Epithelial cell of proximal tubule (primary cell): ENCODE measurements at regions not wholly inside any gene's neighbourhood (a gene's known extent, or its start where the extent isn't known, plus 50 kb on each side); places are given as distances from the start of the nearest gene placed in this dataset.

ENCODE experiments used
- DNase-seq: peaks from one replicate; pipeline ENCODE4 v3.0.0-alpha.2; 2011; ENCODE audit warnings: low read depth
- H3K4me3 ChIP-seq: 2 replicates; pipeline ENCODE4 v1.5.1; 2011; ENCODE audit warnings: low read depth, mild to moderate bottlenecking, low read length
- TF ChIP-seq, protein P1 (sequence below): conservative IDR thresholded peaks from 2 replicates; pipeline ENCODE4 v1.5.1; 2012; ENCODE audit warnings: low read depth, mild to moderate bottlenecking, low read length

- H3K4me3 ChIP-seq: no peak overlapping the region
- TF ChIP-seq, protein P1, sequence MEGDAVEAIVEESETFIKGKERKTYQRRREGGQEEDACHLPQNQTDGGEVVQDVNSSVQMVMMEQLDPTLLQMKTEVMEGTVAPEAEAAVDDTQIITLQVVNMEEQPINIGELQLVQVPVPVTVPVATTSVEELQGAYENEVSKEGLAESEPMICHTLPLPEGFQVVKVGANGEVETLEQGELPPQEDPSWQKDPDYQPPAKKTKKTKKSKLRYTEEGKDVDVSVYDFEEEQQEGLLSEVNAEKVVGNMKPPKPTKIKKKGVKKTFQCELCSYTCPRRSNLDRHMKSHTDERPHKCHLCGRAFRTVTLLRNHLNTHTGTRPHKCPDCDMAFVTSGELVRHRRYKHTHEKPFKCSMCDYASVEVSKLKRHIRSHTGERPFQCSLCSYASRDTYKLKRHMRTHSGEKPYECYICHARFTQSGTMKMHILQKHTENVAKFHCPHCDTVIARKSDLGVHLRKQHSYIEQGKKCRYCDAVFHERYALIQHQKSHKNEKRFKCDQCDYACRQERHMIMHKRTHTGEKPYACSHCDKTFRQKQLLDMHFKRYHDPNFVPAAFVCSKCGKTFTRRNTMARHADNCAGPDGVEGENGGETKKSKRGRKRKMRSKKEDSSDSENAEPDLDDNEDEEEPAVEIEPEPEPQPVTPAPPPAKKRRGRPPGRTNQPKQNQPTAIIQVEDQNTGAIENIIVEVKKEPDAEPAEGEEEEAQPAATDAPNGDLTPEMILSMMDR: peak; percentile 44
- DNase-seq: no peak
These were observed 292.6 kb upstream of the TAS2R1 start for GRCh38 chr5:9922719-9923118.

- TF ChIP-seq, protein P1: no peak
- DNase-seq: no peak
These were observed 290.5 kb upstream of the TAS2R1 start for GRCh38 chr5:9920697-9921096.

GRCh38 chr5:9919306-9920030 lies 289.3 kb upstream of the TAS2R1 start:
- TF ChIP-seq, protein P1: no peak

More at GRCh38 chr5:9920697-9921096, 290.5 kb upstream of the TAS2R1 start:
- H3K4me3 ChIP-seq: no peak overlapping the region

DNA sequence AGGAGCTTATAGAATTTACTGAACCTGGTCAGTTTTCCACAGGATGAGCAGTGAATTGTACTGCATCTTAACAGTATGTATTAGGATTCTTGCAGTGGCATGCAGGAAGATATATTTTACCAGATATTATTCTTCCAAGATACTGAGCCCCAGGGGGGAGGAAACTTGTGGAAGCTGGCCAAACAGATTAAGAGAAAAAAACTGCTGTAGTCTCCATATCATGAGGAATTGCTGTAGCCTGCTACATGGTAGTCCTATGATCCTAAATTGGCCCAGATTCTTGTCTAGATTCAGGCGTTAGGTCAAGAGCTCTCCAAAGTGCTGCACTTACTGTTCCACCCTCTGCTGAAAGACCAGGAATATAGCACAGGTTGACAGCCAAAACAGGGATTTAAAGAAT lies 275.5 kb upstream of the TAS2R1 start:
- H3K4me3 ChIP-seq: no peak overlapping the region
- TF ChIP-seq, protein P1: no peak
- DNase-seq: no peak

More at GRCh38 chr5:9919306-9920030, 289.3 kb upstream of the TAS2R1 start:
- DNase-seq: no peak
- H3K4me3 ChIP-seq: no peak overlapping the region

- TF ChIP-seq, protein P1: no peak
- DNase-seq: no peak
- H3K4me3 ChIP-seq: no peak overlapping the region
These were observed 273.6 kb upstream of the TAS2R1 start for GRCh38 chr5:9903801-9904200.

DNA sequence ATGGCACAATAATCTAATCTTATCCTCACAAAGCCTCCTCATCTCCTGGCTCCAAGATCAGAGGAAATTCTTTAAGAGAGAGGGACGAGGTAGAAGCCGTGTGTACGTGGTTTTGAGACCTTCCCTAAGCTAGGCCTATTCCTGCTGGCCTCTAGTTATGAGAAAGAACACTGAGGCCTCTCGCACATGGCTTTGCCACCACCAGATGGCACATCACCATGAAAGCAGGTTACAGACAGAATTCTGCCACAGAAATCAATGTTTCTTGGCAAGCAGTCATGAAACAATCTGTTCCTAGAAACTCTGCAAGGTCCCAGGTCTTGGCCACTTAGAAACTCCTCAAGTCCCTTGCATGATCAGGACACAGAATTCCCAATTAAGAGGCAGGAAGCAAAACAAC lies 268.2 kb upstream of the TAS2R1 start:
- no peak for DNase-seq
- TF ChIP-seq, protein P1: peak; percentile 90
- no peak overlapping the region for H3K4me3 ChIP-seq

DNA sequence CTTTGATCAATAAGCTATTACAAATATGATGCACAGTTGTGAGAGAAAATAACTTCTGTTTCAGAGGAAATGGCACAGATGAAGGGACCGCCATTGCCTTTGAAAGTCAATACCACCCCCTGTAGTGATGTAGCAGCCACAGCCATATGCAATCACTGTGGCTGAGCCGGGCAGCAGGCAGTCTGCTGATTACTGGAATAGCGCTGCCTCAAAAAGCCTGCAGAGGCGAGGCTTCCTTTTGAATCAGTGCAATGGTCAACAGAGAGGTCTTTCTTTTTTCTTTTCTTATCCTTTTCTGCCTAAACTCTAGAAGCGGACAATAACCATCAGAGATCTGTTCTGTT lies 265.1 kb upstream of the TAS2R1 start:
- TF ChIP-seq, protein P1: no peak
- DNase-seq: no peak
- H3K4me3 ChIP-seq: no peak overlapping the region
